KOPT-K1 (cell line): ENCODE measurements at regions not wholly inside any gene's neighbourhood (a gene's known extent, or its start where the extent isn't known, plus 50 kb on each side); places are given as distances from the start of the nearest gene placed in this dataset.

Experiments
- H3K27ac ChIP-seq: fragments of 200-600 bp; sonication (generic); 2 replicates; pipeline ENCODE4 v1.5.1; 2016; ENCODE audit warnings: antibody characterized with exemption, mild to moderate bottlenecking, low read depth, low read length; ENCODE audit not compliant: poor library complexity, severe bottlenecking
- H3K36me3 ChIP-seq: fragments of 200-600 bp; sonication (generic); 2 replicates; pipeline ENCODE4 v1.5.1; 2017; ENCODE audit warnings: antibody characterized with exemption, mild to moderate bottlenecking, low read length, moderate library complexity; ENCODE audit not compliant: insufficient read depth
- H3K9me3 ChIP-seq: fragments of 200-600 bp; sonication (generic); 2 replicates; pipeline ENCODE4 v1.5.1; 2017; ENCODE audit warnings: antibody characterized with exemption, low read length, mild to moderate bottlenecking; ENCODE audit not compliant: insufficient read depth, poor library complexity, severe bottlenecking

DNA sequence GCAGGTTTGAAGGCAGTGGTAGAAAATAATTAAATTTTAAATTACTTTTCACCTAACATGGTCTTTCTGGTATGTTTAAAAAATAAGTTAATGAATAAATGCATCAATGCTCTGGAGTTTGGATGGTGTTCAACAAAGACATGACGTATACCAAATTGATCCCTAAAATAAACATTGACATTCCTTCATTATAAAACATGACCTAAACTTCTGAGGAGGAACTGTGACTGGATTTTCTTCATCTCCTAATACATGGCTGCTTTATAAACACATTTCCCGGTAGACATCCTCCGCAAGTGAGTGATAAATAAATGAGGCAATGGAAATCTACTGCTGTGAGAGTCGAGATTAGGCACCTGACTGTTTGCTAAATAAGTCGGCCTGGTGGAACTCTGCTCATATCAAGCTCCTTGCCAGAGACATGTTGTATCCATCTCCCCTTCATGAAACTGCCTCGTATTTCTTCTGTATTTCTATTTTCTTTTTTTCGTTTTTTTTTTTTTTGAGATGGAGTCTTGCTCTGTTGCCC is 362.3 kb downstream of the RNF144A start:
- no peak overlapping the region for H3K27ac ChIP-seq
- no peaks in the 10 kb centered on the region for H3K36me3 ChIP-seq
- H3K9me3 ChIP-seq: no peaks in the 10 kb centered on the region

- H3K36me3 ChIP-seq: no peaks in the 10 kb centered on the region
- no peaks in the 10 kb centered on the region for H3K9me3 ChIP-seq
- no peak overlapping the region for H3K27ac ChIP-seq
Observed at GRCh38 chr2:7280790-7281189, 363.6 kb downstream of the RNF144A start.

DNA sequence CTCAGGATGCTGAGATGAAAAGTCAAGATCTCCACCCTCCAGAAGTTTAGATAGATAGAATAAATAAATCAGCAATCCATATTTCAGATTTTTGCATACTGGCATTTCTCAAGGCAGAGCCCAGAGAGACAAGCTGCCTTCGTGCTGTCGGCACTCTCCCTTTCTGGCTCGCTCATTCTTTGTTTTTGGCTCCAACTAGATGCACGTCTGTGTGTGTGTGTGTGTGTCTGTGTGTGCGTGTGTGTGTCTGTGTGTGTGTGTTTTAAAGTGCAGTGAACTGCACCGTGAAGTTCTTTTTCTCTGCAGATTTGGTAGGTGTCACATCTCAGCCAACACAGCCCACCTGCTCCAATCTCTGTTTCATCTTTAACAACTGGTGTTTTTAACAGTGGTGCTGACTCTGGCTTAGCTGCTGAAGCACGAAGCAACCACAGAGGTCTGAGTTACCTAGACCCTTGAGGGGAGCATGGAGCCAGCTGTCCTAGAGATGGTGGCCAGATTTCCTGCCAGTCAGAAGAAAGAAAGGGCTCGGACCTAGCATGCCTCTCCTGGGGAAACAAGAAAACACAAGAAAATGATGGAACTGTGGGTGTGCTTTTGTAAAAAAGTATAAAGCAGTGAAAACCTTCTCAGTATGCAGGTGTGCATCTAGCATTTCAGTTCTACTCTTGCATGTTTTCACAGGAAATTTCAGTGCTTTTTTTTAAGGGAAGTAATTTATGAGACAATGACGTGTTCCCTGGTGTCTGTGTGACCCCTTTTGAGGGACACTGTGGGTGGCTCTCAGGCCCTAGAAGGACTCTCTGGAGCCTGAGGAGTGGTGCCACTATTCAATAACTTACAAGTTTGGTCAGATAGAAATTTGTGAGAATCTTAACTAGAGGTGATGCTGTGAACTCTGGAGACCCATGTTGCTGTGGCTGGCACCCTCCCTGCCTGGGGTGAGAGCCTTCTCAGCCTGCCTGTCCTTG is 364.3 kb downstream of the RNF144A start:
- Histone ChIP-seq H3K27ac (no peak overlapping the region), H3K9me3 (no peaks in the 10 kb centered on the region), H3K36me3 (no peaks in the 10 kb centered on the region)

DNA sequence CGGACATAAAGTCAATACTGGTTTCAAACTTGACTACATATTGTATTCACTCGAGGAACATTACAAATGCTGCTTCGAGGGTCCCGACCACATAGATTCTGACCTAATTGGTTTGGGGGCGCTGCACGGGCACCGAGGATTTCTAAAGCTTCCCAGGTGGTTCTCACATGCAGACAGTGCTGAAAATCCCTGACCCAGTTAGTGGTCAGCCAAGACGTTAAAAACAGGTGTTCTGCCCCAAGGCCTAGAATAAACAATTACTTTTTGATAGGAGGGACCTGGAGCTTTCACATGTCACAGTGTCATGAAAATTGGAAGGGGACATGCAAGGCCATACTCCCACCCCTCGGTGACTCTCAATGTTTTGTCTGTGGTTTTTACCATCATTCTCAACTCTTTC is 368.9 kb downstream of the RNF144A start:
- Histone ChIP-seq H3K36me3 (no peaks in the 10 kb centered on the region), H3K9me3 (no peaks in the 10 kb centered on the region)

GRCh38 chr2:7288484-7288883 is 371.3 kb downstream of the RNF144A start:
- Histone ChIP-seq H3K36me3 (no peaks in the 10 kb centered on the region), H3K27ac (no peak overlapping the region), H3K9me3 (no peaks in the 10 kb centered on the region)

More for the DNA sequence above, 368.9 kb downstream of the RNF144A start:
- H3K27ac ChIP-seq: no peak overlapping the region

GRCh38 chr2:7289697-7290096 is 372.5 kb downstream of the RNF144A start:
- Histone ChIP-seq H3K27ac (no peak overlapping the region), H3K36me3 (no peaks in the 10 kb centered on the region), H3K9me3 (no peaks in the 10 kb centered on the region)

- Histone ChIP-seq H3K36me3 (no peaks in the 10 kb centered on the region), H3K9me3 (no peaks in the 10 kb centered on the region), H3K27ac (no peak overlapping the region)
Observed at GRCh38 chr2:7292154-7292691, 375.0 kb downstream of the RNF144A start.

DNA sequence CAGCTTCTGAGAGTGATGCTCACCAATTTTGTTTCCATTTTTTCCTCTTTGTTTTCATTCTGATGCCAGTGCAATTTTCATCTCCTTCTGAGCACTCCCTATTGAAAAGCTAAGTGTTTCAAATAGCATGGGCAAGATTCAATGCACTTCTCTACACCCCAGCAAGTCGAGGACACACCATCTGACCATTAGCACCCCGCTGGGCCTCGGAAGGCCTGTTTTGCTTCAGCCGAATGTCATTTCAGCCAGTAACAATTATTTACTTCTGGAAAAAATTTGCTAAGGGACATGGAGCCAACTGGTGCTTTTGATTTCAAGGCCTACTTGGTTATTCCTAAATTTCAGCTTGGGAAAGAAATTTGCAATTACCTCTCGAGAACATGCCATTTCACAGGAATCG is 392.4 kb downstream of the RNF144A start:
- no peak overlapping the region for H3K27ac ChIP-seq
- H3K9me3 ChIP-seq: no peaks in the 10 kb centered on the region
- no peaks in the 10 kb centered on the region for H3K36me3 ChIP-seq

DNA sequence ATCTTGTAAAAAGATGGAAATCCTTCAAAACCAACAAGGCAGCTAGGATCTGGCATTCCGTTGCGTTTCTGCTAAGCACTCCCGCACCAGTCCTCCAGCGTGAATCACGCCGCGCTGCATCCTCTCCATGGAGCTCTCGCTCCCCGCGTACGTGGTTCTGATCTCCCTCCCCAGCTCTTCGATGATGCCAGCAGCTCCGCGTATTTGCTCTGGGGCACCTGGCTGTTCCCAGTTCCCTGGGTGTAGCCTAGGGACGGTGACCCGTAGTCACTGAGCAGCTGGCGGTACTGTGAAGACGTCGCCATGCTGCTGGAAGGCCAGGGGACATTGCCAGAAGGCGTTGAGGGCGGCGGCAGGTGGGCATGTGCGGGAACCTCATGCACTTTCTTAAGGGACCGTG is 407.5 kb downstream of the RNF144A start:
- Histone ChIP-seq H3K27ac (no peak overlapping the region), H3K9me3 (no peaks in the 10 kb centered on the region), H3K36me3 (no peaks in the 10 kb centered on the region)

DNA sequence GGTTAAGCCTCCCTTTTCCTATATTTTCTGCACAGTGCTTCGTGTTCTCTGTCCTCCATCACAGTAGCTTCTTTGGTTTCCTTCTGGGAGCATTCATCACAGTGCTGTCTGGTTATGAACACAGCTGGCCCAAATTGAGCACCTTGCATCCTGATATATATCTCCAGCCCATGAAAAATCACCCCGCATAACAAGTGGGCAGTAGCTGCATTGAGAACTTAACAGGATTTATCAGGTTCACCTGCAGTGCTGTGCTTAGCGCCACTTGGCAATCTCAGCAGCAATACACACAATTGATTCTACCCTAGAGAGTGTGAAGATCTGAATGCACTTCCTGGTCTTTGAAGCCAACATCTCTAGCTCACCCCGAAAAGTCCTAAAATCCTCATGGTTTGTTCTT is 408.0 kb downstream of the RNF144A start:
- no peaks in the 10 kb centered on the region for H3K9me3 ChIP-seq
- no peak overlapping the region for H3K27ac ChIP-seq
- H3K36me3 ChIP-seq: no peaks in the 10 kb centered on the region

GRCh38 chr2:7329465-7329864 is 412.3 kb downstream of the RNF144A start:
- H3K9me3 ChIP-seq: no peaks in the 10 kb centered on the region
- H3K27ac ChIP-seq: no peak overlapping the region
- no peaks in the 10 kb centered on the region for H3K36me3 ChIP-seq

- no peaks in the 10 kb centered on the region for H3K36me3 ChIP-seq
- H3K27ac ChIP-seq: no peak overlapping the region
- no peaks in the 10 kb centered on the region for H3K9me3 ChIP-seq
Observed at GRCh38 chr2:7333189-7333765, 416.1 kb downstream of the RNF144A start.

- H3K27ac ChIP-seq: no peak overlapping the region
- H3K9me3 ChIP-seq: no peaks in the 10 kb centered on the region
- H3K36me3 ChIP-seq: no peaks in the 10 kb centered on the region
Observed at GRCh38 chr2:7333960-7334493, 416.8 kb downstream of the RNF144A start.

DNA sequence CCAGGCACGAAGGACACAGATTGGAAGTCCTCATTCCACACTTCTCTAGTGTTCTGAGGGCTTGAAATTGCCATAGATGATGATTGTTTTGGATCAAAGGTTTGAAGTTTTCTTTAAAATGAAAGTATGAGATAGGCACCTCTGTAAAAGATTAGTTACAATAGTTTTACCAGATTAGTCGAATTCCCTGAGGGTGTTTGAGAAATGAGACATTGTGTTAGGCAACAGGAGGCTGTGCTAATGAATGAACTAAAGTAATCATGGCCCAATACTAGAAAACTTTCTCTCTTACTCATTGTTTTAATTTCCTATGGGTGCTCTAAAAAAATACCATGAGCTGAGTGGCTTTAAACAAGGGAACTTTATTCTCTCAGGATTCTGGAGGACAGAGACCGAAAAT is 421.7 kb downstream of the RNF144A start:
- H3K27ac ChIP-seq: no peak overlapping the region
- H3K9me3 ChIP-seq: no peaks in the 10 kb centered on the region
- no peaks in the 10 kb centered on the region for H3K36me3 ChIP-seq

- Histone ChIP-seq H3K9me3 (no peaks in the 10 kb centered on the region), H3K36me3 (no peaks in the 10 kb centered on the region), H3K27ac (no peak overlapping the region)
Observed at GRCh38 chr2:7346336-7346735, 429.1 kb downstream of the RNF144A start.
